Trophoblast cell (in vitro differentiated cells and primary cell): ENCODE measurements at regions not wholly inside any gene's neighbourhood (a gene's known extent, or its start where the extent isn't known, plus 50 kb on each side); places are given as distances from the start of the nearest gene placed in this dataset.

Source experiments
- DNase-seq, 2 donors: peaks; one replicate each; pipeline ENCODE4 v3.0.0-alpha.2; 2016
- H2AFZ ChIP-seq: 2 replicates; pipeline ENCODE4 v1.6.1; 2013; ENCODE audit warnings: low read length, moderate library complexity, mild to moderate bottlenecking; ENCODE audit not compliant: insufficient read depth, poor library complexity
- H2AK5ac ChIP-seq: 2 replicates; pipeline ENCODE4 v1.6.1; 2013; ENCODE audit warnings: mild to moderate bottlenecking, low read length
- H2BK120ac ChIP-seq: 2 replicates; pipeline ENCODE4 v1.6.1; 2013; ENCODE audit warnings: low read length, mild to moderate bottlenecking, moderate library complexity; ENCODE audit not compliant: insufficient read depth, poor library complexity
- H2BK12ac ChIP-seq: 2 replicates; pipeline ENCODE4 v1.6.1; 2013; ENCODE audit warnings: mild to moderate bottlenecking, low read length, moderate library complexity
- H2BK5ac ChIP-seq: 2 replicates; pipeline ENCODE4 v1.6.1; 2013; ENCODE audit warnings: low read length, low read depth, moderate library complexity, mild to moderate bottlenecking; ENCODE audit not compliant: poor library complexity
- H3K14ac ChIP-seq: 2 replicates; pipeline ENCODE4 v1.6.1; 2013; ENCODE audit warnings: mild to moderate bottlenecking, low read length
- H3K18ac ChIP-seq: 2 replicates; pipeline ENCODE4 v1.6.1; 2013; ENCODE audit warnings: mild to moderate bottlenecking, low read length
- H3K23ac ChIP-seq: 2 replicates; pipeline ENCODE4 v1.6.1; 2013; ENCODE audit warnings: low read length
- H3K27ac ChIP-seq: 2 replicates; pipeline ENCODE4 v1.5.1; 2013; ENCODE audit warnings: low read depth, mild to moderate bottlenecking, inconsistent platforms, low read length, moderate library complexity
- H3K27me3 ChIP-seq: 2 replicates; pipeline ENCODE4 v1.6.1; 2013; ENCODE audit warnings: inconsistent platforms, mild to moderate bottlenecking, low read length, moderate library complexity; ENCODE audit not compliant: insufficient read depth
- H3K36me3 ChIP-seq, 2 experiments: 1 replicate in 1 of 2; 2 replicates in 1 of 2; pipeline ENCODE4 v1.6.1; 2013; ENCODE audit warnings: low read length in 2 of 2, mild to moderate bottlenecking in 2 of 2, moderate library complexity in 1 of 2; ENCODE audit not compliant: insufficient read depth in 2 of 2, control insufficient read depth in 1 of 2
- H3K4ac ChIP-seq: 2 replicates; pipeline ENCODE4 v1.6.1; 2013; ENCODE audit warnings: low read depth, mild to moderate bottlenecking, low read length, moderate library complexity
- H3K4me1 ChIP-seq, 2 experiments: 1 replicate in 1 of 2; 2 replicates in 1 of 2; pipeline ENCODE4 v1.6.1; 2013; ENCODE audit warnings: low read length in 2 of 2, mild to moderate bottlenecking in 2 of 2, moderate library complexity in 1 of 2; ENCODE audit not compliant: insufficient read depth in 2 of 2, control insufficient read depth in 1 of 2
- H3K4me2 ChIP-seq: 2 replicates; pipeline ENCODE4 v1.6.1; 2013; ENCODE audit warnings: inconsistent platforms, mild to moderate bottlenecking, low read length, moderate library complexity
- H3K4me3 ChIP-seq: 2 replicates; pipeline ENCODE4 v1.5.1; 2013; ENCODE audit warnings: mild to moderate bottlenecking, low read depth, low read length, inconsistent platforms
- H3K79me1 ChIP-seq: one replicate; pipeline ENCODE4 v1.6.1; 2013; ENCODE audit warnings: low read length
- H3K79me2 ChIP-seq: 2 replicates; pipeline ENCODE4 v1.6.1; 2013; ENCODE audit warnings: low read length, mild to moderate bottlenecking; ENCODE audit not compliant: control insufficient read depth, insufficient read depth, poor library complexity
- H3K9ac ChIP-seq: 2 replicates; pipeline ENCODE4 v1.6.1; 2013; ENCODE audit warnings: mild to moderate bottlenecking, low read length
- H3K9me3 ChIP-seq: 2 replicates; pipeline ENCODE4 v1.6.1; 2013; ENCODE audit warnings: low read depth, mild to moderate bottlenecking, control low read depth, inconsistent platforms, low read length; ENCODE audit not compliant: insufficient read depth
- H4K12ac ChIP-seq: 2 replicates; pipeline ENCODE4 v1.6.1; 2013; ENCODE audit warnings: low read depth, mild to moderate bottlenecking, low read length, moderate library complexity
- H4K8ac ChIP-seq: 2 replicates; pipeline ENCODE4 v1.6.1; 2013; ENCODE audit warnings: low read depth, mild to moderate bottlenecking, low read length, moderate library complexity
- H4K91ac ChIP-seq: one replicate; pipeline ENCODE4 v1.6.1; 2013; ENCODE audit warnings: low read depth, mild to moderate bottlenecking, low read length, moderate library complexity
- WGBS: extraction: QIAGEN DNeasy Blood & Tissue Kit; methylation state at CpG from one replicate; pipeline ENCODE4 v1.1.7; 2013; ENCODE audit warnings: missing lambda C conversion rate; ENCODE audit not compliant: insufficient read length, insufficient coverage; ENCODE audit errors: extremely low coverage; 5-methylcytosine and 5-hydroxymethylcytosine counted together

DNA sequence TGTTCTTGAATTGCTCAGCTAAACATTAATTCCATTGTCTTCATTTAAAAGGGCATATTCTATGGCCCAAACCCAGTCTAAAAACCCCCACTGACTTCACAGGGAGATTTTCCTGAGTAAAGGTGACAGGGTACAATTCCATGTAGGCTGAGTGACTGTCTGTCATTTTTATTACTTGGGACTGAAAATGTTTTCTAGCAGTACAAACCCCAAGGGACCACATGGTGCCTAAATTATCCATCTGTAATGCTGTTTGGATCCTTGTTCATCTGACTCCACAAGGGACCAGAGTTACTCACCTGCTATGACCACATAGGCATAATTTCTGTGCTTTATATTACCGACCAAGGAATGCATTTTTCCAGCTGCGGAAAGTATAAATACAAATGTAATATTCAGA, 349.1 kb downstream of the ZNF608 start:
- peaks cover 4 to 5% of the 10 kb centered on the region in 2 experiments for H3K4me1 ChIP-seq
- H2BK120ac ChIP-seq: no peak overlapping the region

DNA sequence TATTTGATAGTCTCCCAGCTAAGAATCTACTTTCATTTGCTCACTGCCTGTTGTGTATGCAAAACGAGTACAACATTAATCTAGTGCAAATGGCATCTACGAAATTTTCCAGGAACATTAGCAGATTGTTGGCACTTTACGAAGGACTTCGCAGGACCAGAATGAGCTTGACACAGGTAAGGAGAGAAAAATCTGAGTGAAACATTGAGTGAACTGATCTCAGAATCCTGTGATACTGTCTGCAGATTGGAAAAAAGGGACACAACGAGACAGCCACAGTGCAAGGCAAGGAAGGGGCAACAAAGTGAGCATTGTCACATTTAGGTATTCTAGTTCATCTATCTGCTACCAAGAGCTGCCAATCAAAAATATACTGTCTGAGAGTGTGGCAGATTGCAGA, 350.5 kb downstream of the ZNF608 start:
- H3K4me2 ChIP-seq: no peak overlapping the region
- no peak overlapping the region for H4K8ac ChIP-seq
- no peak overlapping the region for H2BK120ac ChIP-seq
- no peak overlapping the region for H3K4ac ChIP-seq
- no peak for DNase-seq
- no peak overlapping the region for H3K9ac ChIP-seq
- no peak overlapping the region for H4K91ac ChIP-seq
- H3K23ac ChIP-seq: no peak overlapping the region
- H2BK5ac ChIP-seq: no peak overlapping the region
- H3K27ac ChIP-seq: no peak overlapping the region
- H3K9me3 ChIP-seq: no peaks in the 10 kb centered on the region
- H3K79me2 ChIP-seq: no peaks in the 10 kb centered on the region
- no CpG with 5 or more reads among the region's 5 CpGs for WGBS
- H3K27me3 ChIP-seq: no peaks in the 10 kb centered on the region
- no peak overlapping the region for H2AK5ac ChIP-seq
- H3K36me3 ChIP-seq: no peaks in the 10 kb centered on the region
- no peak overlapping the region for H3K18ac ChIP-seq
- no peak overlapping the region for H2AFZ ChIP-seq
- no peak overlapping the region for H4K12ac ChIP-seq
- H3K4me3 ChIP-seq: no peak overlapping the region
- peaks cover 2 to 4% of the 10 kb centered on the region in 2 experiments for H3K4me1 ChIP-seq
- H3K14ac ChIP-seq: no peak overlapping the region
- H2BK12ac ChIP-seq: no peak overlapping the region
- peaks cover 1% of the 10 kb centered on the region for H3K79me1 ChIP-seq

More for the DNA sequence above, 349.1 kb downstream of the ZNF608 start:
- H4K8ac ChIP-seq: no peak overlapping the region
- no peak overlapping the region for H3K18ac ChIP-seq
- WGBS: no CpG with 5 or more reads among the region's 2 CpGs
- no peak overlapping the region for H3K4me2 ChIP-seq
- no peak overlapping the region for H2AK5ac ChIP-seq
- H3K27ac ChIP-seq: no peak overlapping the region
- no peak overlapping the region for H2AFZ ChIP-seq
- no peak overlapping the region for H3K14ac ChIP-seq
- no peaks in the 10 kb centered on the region for H3K36me3 ChIP-seq
- no peak overlapping the region for H2BK5ac ChIP-seq
- no peaks in the 10 kb centered on the region for H3K27me3 ChIP-seq
- H3K4me3 ChIP-seq: no peak overlapping the region
- H4K12ac ChIP-seq: no peak overlapping the region
- no peaks in the 10 kb centered on the region for H3K79me2 ChIP-seq
- H2BK12ac ChIP-seq: no peak overlapping the region
- no peak overlapping the region for H4K91ac ChIP-seq
- no peak overlapping the region for H3K4ac ChIP-seq
- no peak for DNase-seq
- no peaks in the 10 kb centered on the region for H3K9me3 ChIP-seq
- no peak overlapping the region for H3K23ac ChIP-seq
- peaks cover 1% of the 10 kb centered on the region for H3K79me1 ChIP-seq
- no peak overlapping the region for H3K9ac ChIP-seq

DNA sequence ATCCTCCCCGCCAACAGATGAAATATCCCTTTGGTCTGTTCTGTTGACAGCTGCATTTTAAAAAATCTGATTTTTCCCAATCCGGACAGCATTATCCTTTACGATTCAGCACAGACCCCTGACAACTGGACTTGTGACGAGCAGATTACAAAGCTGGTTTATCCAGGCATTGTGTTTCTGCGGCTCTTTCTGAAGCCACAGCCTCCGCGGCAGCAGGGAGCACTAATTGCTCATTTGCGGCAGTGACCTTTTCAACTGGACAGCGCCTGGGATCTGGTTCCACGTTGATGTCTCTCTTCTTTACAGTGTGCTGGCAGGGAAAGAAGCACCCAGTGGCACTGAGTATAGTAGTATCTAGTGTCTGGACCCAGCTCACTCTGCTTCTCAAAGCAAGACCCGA, 351.2 kb downstream of the ZNF608 start:
- no peaks in the 10 kb centered on the region for H3K79me2 ChIP-seq
- no peaks in the 10 kb centered on the region for H3K9me3 ChIP-seq
- no peak overlapping the region for H2BK12ac ChIP-seq
- no peak overlapping the region for H2AFZ ChIP-seq
- H3K4ac ChIP-seq: no peak overlapping the region
- no peak overlapping the region for H2AK5ac ChIP-seq
- H3K4me3 ChIP-seq: no peak overlapping the region
- no peak overlapping the region for H3K9ac ChIP-seq
- H4K12ac ChIP-seq: no peak overlapping the region
- no peak overlapping the region for H3K27ac ChIP-seq
- no CpG with 5 or more reads among the region's 11 CpGs for WGBS
- H4K8ac ChIP-seq: no peak overlapping the region
- H3K36me3 ChIP-seq: no peaks in the 10 kb centered on the region
- H3K23ac ChIP-seq: no peak overlapping the region
- H4K91ac ChIP-seq: no peak overlapping the region
- H3K27me3 ChIP-seq: no peaks in the 10 kb centered on the region
- no peak for DNase-seq
- H3K4me2 ChIP-seq: no peak overlapping the region
- H3K4me1 ChIP-seq: peaks cover 2 to 4% of the 10 kb centered on the region in 2 experiments
- peaks cover 1% of the 10 kb centered on the region for H3K79me1 ChIP-seq
- no peak overlapping the region for H3K18ac ChIP-seq
- H2BK5ac ChIP-seq: no peak overlapping the region
- H2BK120ac ChIP-seq: no peak overlapping the region
- no peak overlapping the region for H3K14ac ChIP-seq

DNA sequence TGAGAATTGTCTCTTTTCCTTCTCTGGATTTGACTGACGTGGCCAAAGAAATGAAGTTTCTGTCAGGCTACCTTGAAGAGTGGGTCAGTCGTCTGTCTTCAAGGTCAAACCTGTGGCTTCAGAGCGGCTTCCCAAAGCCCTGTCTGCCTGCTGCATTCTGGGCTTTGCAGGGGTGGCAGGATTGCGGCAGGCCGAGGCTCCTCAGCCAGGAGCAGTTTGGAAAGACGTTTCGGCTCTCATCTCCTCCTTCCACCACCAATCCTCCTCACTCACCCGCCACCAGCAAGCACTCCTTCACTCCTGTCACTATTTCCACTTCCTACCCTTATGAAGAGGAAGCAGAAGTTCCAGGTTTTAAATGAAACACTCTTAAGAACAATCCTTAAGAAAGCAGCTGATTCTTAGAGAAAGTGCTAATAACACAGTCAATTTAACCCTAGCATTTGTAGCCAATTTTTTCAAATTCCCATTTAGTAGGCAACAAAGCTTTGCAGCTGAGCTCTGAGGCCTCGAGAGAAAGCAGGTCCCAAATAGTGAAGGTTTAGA, 351.7 kb downstream of the ZNF608 start:
- Histone ChIP-seq H3K27ac (no peak overlapping the region), H4K91ac (no peak overlapping the region), H2BK12ac (no peak overlapping the region), H3K4me3 (no peak overlapping the region), H3K4me2 (no peak overlapping the region), H3K79me1 (peaks cover 1% of the 10 kb centered on the region), H2AFZ (no peak overlapping the region), H3K23ac (no peak overlapping the region), H4K8ac (no peak overlapping the region), H3K27me3 (no peaks in the 10 kb centered on the region), H3K4ac (no peak overlapping the region), H3K36me3 (no peaks in the 10 kb centered on the region), H2BK120ac (no peak overlapping the region), H3K79me2 (no peaks in the 10 kb centered on the region), H3K18ac (no peak overlapping the region), H3K9ac (no peak overlapping the region), H4K12ac (no peak overlapping the region), H2AK5ac (no peak overlapping the region), H3K4me1 (peaks cover 2 to 4% of the 10 kb centered on the region in 2 experiments), H3K9me3 (no peaks in the 10 kb centered on the region), H3K14ac (no peak overlapping the region), H2BK5ac (no peak overlapping the region)
- WGBS: no CpG with 5 or more reads among the region's 9 CpGs
- no peak for DNase-seq
